ENCODE measurements at regions not wholly inside any gene's neighbourhood (a gene's known extent, or its start where the extent isn't known, plus 50 kb on each side); places are given as distances from the start of the nearest gene placed in this dataset.
A peak's percentile ranks its signal among the peaks of the same experiment; 100 is the strongest.

GRCh38 chr5:25764733-25765132 lies 1120.0 kb upstream of the CDH10 start:
- no peak for ATAC-seq
- CTCF ChIA-PET: no interaction called here
- POLR2A ChIA-PET: no interaction called here
- Histone ChIP-seq H3K4me3 (no peak overlapping the region), H3K4me2 (no peak overlapping the region), H3K9me3 (no peaks in the 10 kb centered on the region), H3K4me1 (no peaks in the 10 kb centered on the region), H3K27ac (no peak overlapping the region)
- FAIRE-seq: no peak
- TF ChIP-seq TFCP2L1 (CRISPR knock-in tag; IDR thresholded peaks at IDR 0.05): no peak
- TF ChIP-seq E2F6 (IDR thresholded peaks at IDR 0.05; ENCODE audit: borderline replicate concordance, low read depth): no peak
- no peak for TF ChIP-seq JUN (IDR thresholded peaks at IDR 0.05)
- no peak for TF ChIP-seq KDM1A (IDR thresholded peaks at IDR 0.05; ENCODE audit: low read depth)
- TF ChIP-seq MAFK (IDR thresholded peaks at IDR 0.05; ENCODE audit: partially characterized antibody): peak; percentile 50
- TF ChIP-seq CHD2 (IDR thresholded peaks at IDR 0.05; ENCODE audit: low read length, partially characterized antibody): no peak
- DNase-seq (ENCODE audit: low read depth in 1 of 2, low spot score in 1 of 2): no peak

GRCh38 chr5:25763781-25764180 lies 1119.0 kb upstream of the CDH10 start:
- no peak for FAIRE-seq

More at GRCh38 chr5:25763781-25764180, 1119.0 kb upstream of the CDH10 start:
- Histone ChIP-seq H3K4me3 (no peak overlapping the region), H3K27ac (no peak overlapping the region), H3K9me3 (no peaks in the 10 kb centered on the region), H3K4me2 (0 out of 3 replicates have a peak overlapping the region, but pooled peaks have one; percentile 3), H3K4me1 (no peaks in the 10 kb centered on the region)
- POLR2A ChIA-PET: no interaction called here
- DNase-seq (ENCODE audit: low read depth in 1 of 2, low spot score in 1 of 2) (no peak), ATAC-seq (no peak)
- TF ChIP-seq, protein P1, sequence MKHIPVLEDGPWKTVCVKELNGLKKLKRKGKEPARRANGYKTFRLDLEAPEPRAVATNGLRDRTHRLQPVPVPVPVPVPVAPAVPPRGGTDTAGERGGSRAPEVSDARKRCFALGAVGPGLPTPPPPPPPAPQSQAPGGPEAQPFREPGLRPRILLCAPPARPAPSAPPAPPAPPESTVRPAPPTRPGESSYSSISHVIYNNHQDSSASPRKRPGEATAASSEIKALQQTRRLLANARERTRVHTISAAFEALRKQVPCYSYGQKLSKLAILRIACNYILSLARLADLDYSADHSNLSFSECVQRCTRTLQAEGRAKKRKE (CRISPR knock-in tag; IDR thresholded peaks at IDR 0.05; ENCODE audit: low read depth): no peak
- TF ChIP-seq REST (IDR thresholded peaks at IDR 0.05) (no peak), BCL3 (IDR thresholded peaks at IDR 0.05) (no peak), RAD21 (conservative IDR thresholded peaks at IDR 0.05 in 1 of 2, IDR thresholded peaks at IDR 0.05 in 1 of 2) (no peak), KDM5A (IDR thresholded peaks at IDR 0.05) (no peak)
- TF ChIP-seq, protein P2, sequence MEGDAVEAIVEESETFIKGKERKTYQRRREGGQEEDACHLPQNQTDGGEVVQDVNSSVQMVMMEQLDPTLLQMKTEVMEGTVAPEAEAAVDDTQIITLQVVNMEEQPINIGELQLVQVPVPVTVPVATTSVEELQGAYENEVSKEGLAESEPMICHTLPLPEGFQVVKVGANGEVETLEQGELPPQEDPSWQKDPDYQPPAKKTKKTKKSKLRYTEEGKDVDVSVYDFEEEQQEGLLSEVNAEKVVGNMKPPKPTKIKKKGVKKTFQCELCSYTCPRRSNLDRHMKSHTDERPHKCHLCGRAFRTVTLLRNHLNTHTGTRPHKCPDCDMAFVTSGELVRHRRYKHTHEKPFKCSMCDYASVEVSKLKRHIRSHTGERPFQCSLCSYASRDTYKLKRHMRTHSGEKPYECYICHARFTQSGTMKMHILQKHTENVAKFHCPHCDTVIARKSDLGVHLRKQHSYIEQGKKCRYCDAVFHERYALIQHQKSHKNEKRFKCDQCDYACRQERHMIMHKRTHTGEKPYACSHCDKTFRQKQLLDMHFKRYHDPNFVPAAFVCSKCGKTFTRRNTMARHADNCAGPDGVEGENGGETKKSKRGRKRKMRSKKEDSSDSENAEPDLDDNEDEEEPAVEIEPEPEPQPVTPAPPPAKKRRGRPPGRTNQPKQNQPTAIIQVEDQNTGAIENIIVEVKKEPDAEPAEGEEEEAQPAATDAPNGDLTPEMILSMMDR (IDR thresholded peaks at IDR 0.05): no peak
- CTCF ChIA-PET: no interaction called here
- 9% methylated on average over 3 of the region's 3 CpGs for WGBS (ENCODE audit: missing lambda C conversion rate)
